Prostate gland (tissue), 2 donors: ENCODE measurements at regions not wholly inside any gene's neighbourhood (a gene's known extent, or its start where the extent isn't known, plus 50 kb on each side); places are given as distances from the start of the nearest gene placed in this dataset.

Source experiments
- DNase-seq: peaks from one replicate; pipeline ENCODE4 v3.0.0-alpha.2; 2019; ENCODE audit warnings: low spot score
- H3K27ac ChIP-seq, 2 donors: fragments of 200-600 bp; sonication (generic); 2 replicates each; pipeline ENCODE4 v1.5.1; 2017 to 2019
- H3K27me3 ChIP-seq: fragments of 200-600 bp; sonication (generic); replicated peaks from 2 replicates; pipeline ENCODE4 v1.5.1; 2019; ENCODE audit not compliant: insufficient read depth
- H3K36me3 ChIP-seq, 2 donors: fragments of 200-600 bp; sonication (generic); 1 replicate in 1 of 2; 2 replicates in 1 of 2; pipeline versions ENCODE4 v1.5.1 to v1.8.1; 2017 to 2019
- H3K4me1 ChIP-seq: fragments of 200-600 bp; sonication (generic); replicated peaks from 2 replicates; pipeline ENCODE4 v1.5.1; 2019
- H3K4me3 ChIP-seq, 2 donors: fragments of 200-600 bp; sonication (generic); 2 replicates each; pipeline ENCODE4 v1.5.1; 2017 to 2019
- H3K9me3 ChIP-seq: fragments of 200-600 bp; sonication (generic); 2 replicates; pipeline ENCODE4 v1.5.1; 2017
- POLR2A ChIP-seq: fragments of 450-650 bp; IDR thresholded peaks from one replicate; pipeline ENCODE4 v1.6.1; 2016; ENCODE audit warnings: antibody characterized with exemption, mild to moderate bottlenecking
- POLR2AphosphoS5 ChIP-seq: sonication (generic); formaldehyde crosslinking; IDR thresholded peaks from one replicate; pipeline ENCODE4 v1.6.1; 2017; ENCODE audit warnings: antibody characterized with exemption
- WGBS: methylation state at CpG from one replicate; pipeline ENCODE4 v1.1.5; 2018; 5-methylcytosine and 5-hydroxymethylcytosine counted together
- intact Hi-C: fragments of 100-400 bp; cut with DNase I; formaldehyde crosslinking; loops from one replicate; pipeline ENCODE4 v1.14.2; 2022
- TF ChIP-seq, protein P1 (sequence below), 4 experiments: fragments of 200-600 bp in 2 of 4; fragments of 450-650 bp in 2 of 4; sonication (generic) in 2 of 4; IDR thresholded peaks; 1 replicate in 3 of 4; 2 replicates in 1 of 4; pipeline ENCODE4 v1.5.1; 2016 to 2019; ENCODE audit warnings: antibody characterized with exemption in 4 of 4, mild to moderate bottlenecking in 2 of 4, moderate library complexity in 2 of 4

DNA sequence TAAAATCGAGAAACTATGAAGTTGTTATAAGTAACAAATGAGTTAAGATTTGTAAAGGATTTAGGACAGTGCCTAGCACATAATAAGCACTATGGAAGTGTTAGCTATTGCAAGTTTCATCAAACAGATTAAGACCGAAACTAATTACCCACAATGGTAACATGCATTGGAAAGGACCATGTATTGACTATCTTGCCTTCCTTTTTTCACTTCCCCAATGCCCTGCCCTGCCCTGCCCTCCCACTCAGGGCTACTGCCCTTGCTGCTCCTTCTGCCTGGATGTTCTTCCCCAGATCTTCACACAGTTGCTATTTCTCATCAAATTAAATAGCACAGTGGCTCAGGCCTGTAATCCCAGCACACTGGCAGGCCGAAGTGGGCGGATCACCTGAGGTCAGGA lies 202.1 kb upstream of the PSMD7 start:
- no peak for TF ChIP-seq POLR2AphosphoS5
- TF ChIP-seq, protein P1, sequence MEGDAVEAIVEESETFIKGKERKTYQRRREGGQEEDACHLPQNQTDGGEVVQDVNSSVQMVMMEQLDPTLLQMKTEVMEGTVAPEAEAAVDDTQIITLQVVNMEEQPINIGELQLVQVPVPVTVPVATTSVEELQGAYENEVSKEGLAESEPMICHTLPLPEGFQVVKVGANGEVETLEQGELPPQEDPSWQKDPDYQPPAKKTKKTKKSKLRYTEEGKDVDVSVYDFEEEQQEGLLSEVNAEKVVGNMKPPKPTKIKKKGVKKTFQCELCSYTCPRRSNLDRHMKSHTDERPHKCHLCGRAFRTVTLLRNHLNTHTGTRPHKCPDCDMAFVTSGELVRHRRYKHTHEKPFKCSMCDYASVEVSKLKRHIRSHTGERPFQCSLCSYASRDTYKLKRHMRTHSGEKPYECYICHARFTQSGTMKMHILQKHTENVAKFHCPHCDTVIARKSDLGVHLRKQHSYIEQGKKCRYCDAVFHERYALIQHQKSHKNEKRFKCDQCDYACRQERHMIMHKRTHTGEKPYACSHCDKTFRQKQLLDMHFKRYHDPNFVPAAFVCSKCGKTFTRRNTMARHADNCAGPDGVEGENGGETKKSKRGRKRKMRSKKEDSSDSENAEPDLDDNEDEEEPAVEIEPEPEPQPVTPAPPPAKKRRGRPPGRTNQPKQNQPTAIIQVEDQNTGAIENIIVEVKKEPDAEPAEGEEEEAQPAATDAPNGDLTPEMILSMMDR (IDR thresholded peaks at IDR 0.05), result no peak
- no peak for TF ChIP-seq POLR2A
- H3K4me1 ChIP-seq, result no peaks in the 10 kb centered on the region
- no peak for DNase-seq
- no peaks in the 10 kb centered on the region for H3K9me3 ChIP-seq
- no peak overlapping the region for H3K27ac ChIP-seq
- H3K27me3 ChIP-seq, result no peaks in the 10 kb centered on the region
- intact Hi-C loops, result no loop called here
- no peaks in the 10 kb centered on the region for H3K36me3 ChIP-seq
- WGBS, result 90% methylated on average over 4 of the region's 4 CpGs
- no peak overlapping the region for H3K4me3 ChIP-seq

DNA sequence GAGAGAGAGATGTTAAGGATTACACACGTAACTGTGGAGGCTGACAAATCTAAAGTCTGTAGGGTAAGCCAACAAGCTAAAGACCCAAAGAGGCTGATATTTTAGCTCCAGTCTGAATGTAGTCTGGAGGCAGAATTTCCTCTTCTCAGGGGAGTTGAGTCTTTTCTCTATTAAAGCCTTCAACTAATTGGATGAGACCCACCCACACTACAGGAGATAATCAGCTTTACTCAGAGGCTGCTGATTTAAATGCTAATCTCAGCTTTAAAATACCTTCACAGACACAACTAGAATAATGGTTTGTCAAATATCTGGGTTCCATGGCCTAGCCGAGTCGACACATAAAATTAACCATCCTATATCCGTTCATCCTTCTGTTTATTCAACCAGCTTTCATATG lies 204.3 kb upstream of the PSMD7 start:
- Histone ChIP-seq H3K27ac (no peak overlapping the region), H3K9me3 (no peaks in the 10 kb centered on the region), H3K4me3 (no peak overlapping the region), H3K36me3 (no peaks in the 10 kb centered on the region), H3K4me1 (no peaks in the 10 kb centered on the region), H3K27me3 (no peaks in the 10 kb centered on the region)
- TF ChIP-seq, protein P1 (IDR thresholded peaks at IDR 0.05), result no peak
- TF ChIP-seq POLR2A (no peak), POLR2AphosphoS5 (no peak)
- intact Hi-C loops, result no loop called here
- no peak for DNase-seq
- WGBS, result 93% methylated on average over 4 of the region's 4 CpGs

GRCh38 chr16:74090871-74091270 lies 205.7 kb upstream of the PSMD7 start:
- intact Hi-C loops, result no loop called here
- no peak for TF ChIP-seq POLR2AphosphoS5
- TF ChIP-seq, protein P1 (IDR thresholded peaks at IDR 0.05), result no peak
- TF ChIP-seq POLR2A, result no peak
- DNase-seq, result no peak
- Histone ChIP-seq H3K4me3 (no peak overlapping the region), H3K9me3 (no peaks in the 10 kb centered on the region), H3K27ac (no peak overlapping the region), H3K27me3 (no peaks in the 10 kb centered on the region), H3K36me3 (no peaks in the 10 kb centered on the region), H3K4me1 (no peaks in the 10 kb centered on the region)
- WGBS, result 61% methylated on average over 4 of the region's 4 CpGs

DNA sequence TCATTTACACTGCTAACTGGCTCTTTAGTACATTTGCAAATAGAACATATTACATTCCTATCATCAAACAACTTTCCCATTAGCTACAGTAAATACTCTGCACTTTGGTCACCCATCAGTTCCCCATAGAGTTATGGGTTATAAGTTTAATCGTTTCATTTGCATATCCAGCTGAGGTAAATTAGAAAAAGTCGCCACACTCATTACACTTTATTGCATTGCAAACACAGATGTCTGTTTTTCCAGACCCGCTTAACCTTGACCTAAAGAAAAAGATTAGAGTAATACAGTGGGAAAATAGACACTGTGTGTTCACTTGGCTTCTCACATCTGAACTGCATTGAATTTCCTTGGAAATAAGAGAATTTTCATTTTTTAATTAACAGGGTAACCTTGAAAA lies 213.1 kb upstream of the PSMD7 start:
- intact Hi-C loops, result no loop called here
- Histone ChIP-seq H3K4me1 (no peaks in the 10 kb centered on the region), H3K9me3 (no peaks in the 10 kb centered on the region), H3K27ac (no peak overlapping the region), H3K27me3 (no peaks in the 10 kb centered on the region), H3K36me3 (no peaks in the 10 kb centered on the region), H3K4me3 (no peak overlapping the region)
- WGBS, result 59% methylated on average over 3 of the region's 3 CpGs
- DNase-seq, result no peak
- TF ChIP-seq, protein P1 (IDR thresholded peaks at IDR 0.05), result no peak
- TF ChIP-seq POLR2A (no peak), POLR2AphosphoS5 (no peak)

DNA sequence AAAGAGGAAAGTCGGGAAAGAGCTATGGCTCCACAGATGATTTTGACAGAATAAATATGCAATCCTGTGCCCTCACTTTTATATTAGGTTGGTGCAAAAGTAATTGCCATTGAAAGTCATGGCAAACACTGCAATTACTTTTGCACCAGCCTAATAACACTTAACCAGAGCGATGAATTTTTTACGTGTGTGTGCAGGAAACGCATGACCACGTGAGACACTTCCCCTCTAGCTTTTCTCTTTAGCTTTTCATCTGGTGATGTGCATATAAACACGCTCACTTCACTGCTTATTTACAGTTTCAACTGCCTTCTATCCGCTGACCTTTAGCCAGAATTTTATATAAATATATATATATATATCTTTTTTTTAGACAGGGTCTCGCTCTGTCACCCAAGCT lies 216.3 kb upstream of the PSMD7 start:
- no peaks in the 10 kb centered on the region for H3K27me3 ChIP-seq
- H3K4me1 ChIP-seq, result no peaks in the 10 kb centered on the region
- no peaks in the 10 kb centered on the region for H3K9me3 ChIP-seq
- TF ChIP-seq, protein P1 (IDR thresholded peaks at IDR 0.05), result no peak
- no peak for TF ChIP-seq POLR2A
- no peak for TF ChIP-seq POLR2AphosphoS5
- 80% methylated on average over 8 of the region's 8 CpGs for WGBS
- intact Hi-C loops, result no loop called here
- no peak overlapping the region for H3K4me3 ChIP-seq
- H3K27ac ChIP-seq, result no peak overlapping the region
- no peak for DNase-seq
- H3K36me3 ChIP-seq, result no peaks in the 10 kb centered on the region
